ENCODE measurements at regions not wholly inside any gene's neighbourhood (a gene's known extent, or its start where the extent isn't known, plus 50 kb on each side); places are given as distances from the start of the nearest gene placed in this dataset.

DNA sequence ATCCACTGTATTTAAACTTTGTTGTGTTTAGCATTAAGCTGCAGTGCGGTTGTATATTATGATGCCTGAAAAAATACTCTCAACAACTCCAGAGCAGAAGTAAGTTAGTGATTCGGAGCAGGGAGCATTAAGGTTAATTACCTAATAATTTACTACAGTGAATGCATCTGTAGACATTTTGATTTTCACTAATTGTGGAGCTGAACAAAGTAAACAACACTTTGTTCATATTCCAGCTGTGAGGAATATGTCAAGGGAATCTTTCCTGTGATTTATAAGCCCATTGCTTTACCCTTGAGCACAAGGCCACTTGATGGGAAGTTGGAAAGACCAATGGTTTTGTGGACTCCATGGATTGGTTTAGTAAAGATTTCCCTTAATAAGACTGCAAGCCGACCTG is 77.1 kb downstream of the CBLN4 start:
- no peaks in the 10 kb centered on the region for H3K27me3 ChIP-seq
- no peak overlapping the region for H3K27ac ChIP-seq
- intact Hi-C loops (cut with DNase I) = no loop called here
- no peaks in the 10 kb centered on the region for H3K9me3 ChIP-seq (replicated peaks in 1 of 3)
- no peaks in the 10 kb centered on the region for H3K4me1 ChIP-seq (replicated peaks in 1 of 2)
- TF ChIP-seq, protein P1, sequence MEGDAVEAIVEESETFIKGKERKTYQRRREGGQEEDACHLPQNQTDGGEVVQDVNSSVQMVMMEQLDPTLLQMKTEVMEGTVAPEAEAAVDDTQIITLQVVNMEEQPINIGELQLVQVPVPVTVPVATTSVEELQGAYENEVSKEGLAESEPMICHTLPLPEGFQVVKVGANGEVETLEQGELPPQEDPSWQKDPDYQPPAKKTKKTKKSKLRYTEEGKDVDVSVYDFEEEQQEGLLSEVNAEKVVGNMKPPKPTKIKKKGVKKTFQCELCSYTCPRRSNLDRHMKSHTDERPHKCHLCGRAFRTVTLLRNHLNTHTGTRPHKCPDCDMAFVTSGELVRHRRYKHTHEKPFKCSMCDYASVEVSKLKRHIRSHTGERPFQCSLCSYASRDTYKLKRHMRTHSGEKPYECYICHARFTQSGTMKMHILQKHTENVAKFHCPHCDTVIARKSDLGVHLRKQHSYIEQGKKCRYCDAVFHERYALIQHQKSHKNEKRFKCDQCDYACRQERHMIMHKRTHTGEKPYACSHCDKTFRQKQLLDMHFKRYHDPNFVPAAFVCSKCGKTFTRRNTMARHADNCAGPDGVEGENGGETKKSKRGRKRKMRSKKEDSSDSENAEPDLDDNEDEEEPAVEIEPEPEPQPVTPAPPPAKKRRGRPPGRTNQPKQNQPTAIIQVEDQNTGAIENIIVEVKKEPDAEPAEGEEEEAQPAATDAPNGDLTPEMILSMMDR (IDR thresholded peaks at IDR 0.05) = no peak
- TF ChIP-seq POLR2A (IDR thresholded peaks at IDR 0.05) = no peak
- no peak for DNase-seq
- no peak overlapping the region for H3K4me3 ChIP-seq
- H3K36me3 ChIP-seq (replicated peaks in 1 of 2) = no peaks in the 10 kb centered on the region
- 48 to 54% (median 53%) methylated on average over 3 of the region's 3 CpGs for WGBS, 4 donors

DNA sequence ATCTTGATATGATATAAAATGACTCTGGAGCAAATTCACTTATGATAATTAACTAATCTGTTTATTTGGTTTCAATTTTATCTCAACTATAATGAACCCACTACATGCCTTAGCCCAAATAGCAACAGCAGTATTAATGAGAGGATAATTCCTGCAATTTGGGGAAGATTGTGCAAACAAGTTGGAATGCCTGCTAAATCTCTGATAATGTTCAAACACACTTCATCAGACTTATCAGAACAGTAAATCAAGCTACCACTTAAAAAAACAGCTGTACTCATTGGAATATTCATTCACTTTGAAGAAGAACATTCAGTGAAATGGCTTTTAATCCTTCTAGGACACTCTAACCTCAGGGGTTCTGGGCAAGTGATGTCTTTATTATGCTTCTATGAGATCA is 85.4 kb downstream of the CBLN4 start:
- TF ChIP-seq POLR2A (IDR thresholded peaks at IDR 0.05) = no peak
- TF ChIP-seq, protein P1 (IDR thresholded peaks at IDR 0.05) = no peak
- no peaks in the 10 kb centered on the region for H3K4me1 ChIP-seq (replicated peaks in 1 of 2)
- H3K9me3 ChIP-seq (replicated peaks in 1 of 3) = no peaks in the 10 kb centered on the region
- no peak overlapping the region for H3K4me3 ChIP-seq
- no peaks in the 10 kb centered on the region for H3K27me3 ChIP-seq
- no peaks in the 10 kb centered on the region for H3K36me3 ChIP-seq (replicated peaks in 1 of 2)
- no peak overlapping the region for H3K27ac ChIP-seq
- intact Hi-C loops (cut with DNase I) = no loop called here
- DNase-seq = no peak

DNA sequence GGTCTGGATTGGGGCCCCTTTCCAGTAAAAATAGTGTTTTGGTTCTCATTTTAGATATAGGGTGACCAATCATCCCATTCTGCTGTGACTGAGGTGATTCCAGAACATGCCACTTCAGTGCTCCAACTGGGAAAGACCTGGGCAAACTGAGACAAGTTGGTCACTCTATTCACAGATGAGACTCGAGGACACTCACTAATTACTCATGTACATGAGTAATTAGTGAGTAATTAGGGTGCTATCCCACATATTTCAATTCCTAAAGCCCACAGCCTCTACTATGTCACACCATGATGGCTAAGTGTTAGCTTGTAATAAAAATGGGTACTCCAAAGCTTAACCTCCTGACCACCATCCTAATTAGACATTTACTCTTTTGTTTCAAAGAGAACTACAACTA is 86.0 kb downstream of the CBLN4 start:
- Histone ChIP-seq H3K9me3 (replicated peaks in 1 of 3) (no peaks in the 10 kb centered on the region), H3K4me3 (no peak overlapping the region), H3K36me3 (replicated peaks in 1 of 2) (no peaks in the 10 kb centered on the region), H3K27me3 (no peaks in the 10 kb centered on the region), H3K27ac (no peak overlapping the region), H3K4me1 (replicated peaks in 1 of 2) (no peaks in the 10 kb centered on the region)
- WGBS, 4 donors = 18 to 46% (median 36%) methylated on average over 1 of the region's 1 CpG
- no peak for DNase-seq
- intact Hi-C loops (cut with DNase I) = no loop called here
- no peak for TF ChIP-seq POLR2A (IDR thresholded peaks at IDR 0.05)
- TF ChIP-seq, protein P1 (IDR thresholded peaks at IDR 0.05) = no peak

DNA sequence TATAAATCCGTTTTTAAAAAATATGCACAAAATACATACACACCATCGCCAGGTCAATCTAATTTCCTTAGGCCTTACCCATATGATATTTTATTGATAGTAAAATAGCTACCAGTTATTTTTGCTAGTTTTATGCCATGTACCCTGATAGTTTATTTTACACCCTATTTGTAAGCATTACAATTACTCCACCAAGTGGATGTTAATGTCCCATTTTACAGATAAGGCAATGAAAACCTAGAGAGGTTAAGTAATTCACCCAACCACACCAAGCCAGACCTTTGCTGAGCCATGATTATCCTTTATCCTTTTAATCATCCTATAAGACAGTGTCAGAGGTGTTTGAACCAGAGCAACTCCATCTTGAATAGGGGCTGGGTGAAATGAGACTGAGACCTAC is 86.8 kb downstream of the CBLN4 start:
- Histone ChIP-seq H3K27me3 (no peaks in the 10 kb centered on the region), H3K27ac (no peak overlapping the region), H3K4me1 (replicated peaks in 1 of 2) (no peaks in the 10 kb centered on the region), H3K36me3 (replicated peaks in 1 of 2) (no peaks in the 10 kb centered on the region), H3K4me3 (no peak overlapping the region), H3K9me3 (replicated peaks in 1 of 3) (no peaks in the 10 kb centered on the region)
- no peak for DNase-seq
- 63 to 77% (median 72%) methylated on average over 2 of the region's 2 CpGs for WGBS, 4 donors
- TF ChIP-seq, protein P1 (IDR thresholded peaks at IDR 0.05) = no peak
- no peak for TF ChIP-seq POLR2A (IDR thresholded peaks at IDR 0.05)
- intact Hi-C loops (cut with DNase I) = no loop called here
